Lung microvascular endothelial cell (primary cell): ENCODE measurements at regions not wholly inside any gene's neighbourhood (a gene's known extent, or its start where the extent isn't known, plus 50 kb on each side); places are given as distances from the start of the nearest gene placed in this dataset.

Experiments
- DNase-seq, 2 donors: peaks; one replicate each; pipeline versions ENCODE4 v3.0.0 to v3.0.0-alpha.2; 2010; ENCODE audit warnings: low read depth in 2 of 2

- no peak for DNase-seq
Observed at GRCh38 chr13:40330950-40331349, 335.5 kb downstream of the FOXO1 start.

DNA sequence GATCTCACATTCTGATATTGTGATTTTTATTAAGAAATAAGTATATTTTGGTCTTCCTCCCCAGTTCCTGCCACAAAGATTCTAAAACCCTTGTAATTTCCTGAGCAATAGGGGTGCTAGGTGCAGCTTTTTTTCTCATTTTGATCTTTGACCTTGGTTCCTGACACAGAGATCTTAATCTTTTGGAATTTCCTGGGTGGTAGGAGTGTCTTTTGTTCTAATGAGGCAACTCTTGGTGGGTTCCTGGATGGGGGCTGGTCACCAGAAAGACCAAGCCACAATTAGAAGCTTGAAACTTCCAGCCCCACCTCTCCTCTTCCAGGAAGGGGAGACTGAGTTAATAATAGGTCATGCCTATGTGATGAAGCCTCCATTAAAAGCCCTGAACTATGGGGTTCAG lies 334.6 kb downstream of the FOXO1 start:
- no peak for DNase-seq

- no peak for DNase-seq
Observed at GRCh38 chr13:40333226-40333625, 333.2 kb downstream of the FOXO1 start.

GRCh38 chr13:40334031-40334430 lies 332.4 kb downstream of the FOXO1 start:
- no peak for DNase-seq

- DNase-seq, result no peak
Observed at GRCh38 chr13:40334616-40335015, 331.8 kb downstream of the FOXO1 start.

- peak in 1 of 2 donors; percentile 75 for DNase-seq
Observed at GRCh38 chr13:40336228-40337221, 329.9 kb downstream of the FOXO1 start.

DNA sequence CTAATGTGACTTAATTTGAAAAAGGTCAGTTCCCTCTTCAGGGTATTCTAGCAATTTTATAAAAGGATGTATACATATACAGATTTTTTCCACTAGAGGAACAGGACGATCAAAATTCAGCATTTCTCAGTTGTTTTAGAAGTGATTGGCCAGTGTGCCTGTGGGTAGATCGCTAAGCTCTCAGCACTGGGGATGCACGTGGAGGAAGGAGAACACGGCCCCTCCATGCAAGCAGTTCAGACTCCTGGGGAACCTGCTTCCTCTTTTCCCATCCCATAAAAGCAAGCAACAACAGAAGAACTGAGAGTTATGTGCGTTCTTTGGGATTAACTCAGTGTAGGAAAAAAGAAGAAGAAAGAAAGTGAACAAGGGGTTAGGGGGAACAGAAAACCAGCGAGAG lies 328.8 kb downstream of the FOXO1 start:
- DNase-seq, result no peak

- no peak for DNase-seq
Observed at GRCh38 chr13:40338217-40338616, 328.2 kb downstream of the FOXO1 start.

GRCh38 chr13:40340368-40341095 lies 325.9 kb downstream of the FOXO1 start:
- DNase-seq, result no peak

GRCh38 chr13:40341096-40341471 lies 325.4 kb downstream of the FOXO1 start:
- no peak for DNase-seq

GRCh38 chr13:40341501-40341900 lies 324.9 kb downstream of the FOXO1 start:
- no peak for DNase-seq

DNA sequence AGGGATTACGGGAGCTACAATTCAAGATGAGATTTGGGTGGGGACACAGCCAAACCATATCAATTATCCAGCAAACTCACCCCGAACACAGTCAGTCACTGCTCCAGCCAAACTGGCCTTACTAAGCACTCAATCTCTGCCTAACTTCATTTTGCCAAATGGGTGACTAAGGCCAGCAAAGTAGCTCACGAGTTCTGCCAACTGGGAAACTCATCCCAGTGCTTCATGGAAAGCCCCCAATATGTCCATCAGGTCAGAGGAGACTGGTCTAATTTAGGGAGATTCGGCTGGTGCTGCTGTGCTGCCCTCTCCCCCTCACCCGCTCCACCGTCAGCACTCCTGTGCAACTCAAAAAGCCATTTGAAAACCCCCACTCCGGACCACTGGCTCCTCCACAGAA lies 324.0 kb downstream of the FOXO1 start:
- no peak for DNase-seq

GRCh38 chr13:40342901-40343300 lies 323.5 kb downstream of the FOXO1 start:
- no peak for DNase-seq

GRCh38 chr13:40343550-40344269 lies 322.7 kb downstream of the FOXO1 start:
- DNase-seq, result no peak

GRCh38 chr13:40344270-40345148 lies 321.9 kb downstream of the FOXO1 start:
- DNase-seq, result no peak

DNA sequence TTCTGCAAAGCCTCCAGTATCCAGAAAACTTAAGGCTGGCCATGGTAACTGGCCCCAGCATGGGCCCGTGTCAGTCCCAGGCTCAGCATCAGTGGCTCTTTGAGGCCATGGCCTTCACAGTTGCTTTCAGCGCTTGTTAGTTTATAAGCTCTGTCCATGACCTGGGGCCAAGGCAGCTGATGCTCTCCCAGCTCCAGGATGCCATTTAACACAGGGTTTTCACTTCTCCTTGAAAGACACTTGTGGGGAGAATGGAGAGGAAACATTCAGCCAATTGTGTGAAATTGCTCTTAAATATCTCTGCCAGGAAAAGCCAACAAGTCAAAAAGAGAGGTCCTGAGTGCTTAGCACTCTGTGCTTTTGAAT lies 321.3 kb downstream of the FOXO1 start:
- DNase-seq, result no peak

DNA sequence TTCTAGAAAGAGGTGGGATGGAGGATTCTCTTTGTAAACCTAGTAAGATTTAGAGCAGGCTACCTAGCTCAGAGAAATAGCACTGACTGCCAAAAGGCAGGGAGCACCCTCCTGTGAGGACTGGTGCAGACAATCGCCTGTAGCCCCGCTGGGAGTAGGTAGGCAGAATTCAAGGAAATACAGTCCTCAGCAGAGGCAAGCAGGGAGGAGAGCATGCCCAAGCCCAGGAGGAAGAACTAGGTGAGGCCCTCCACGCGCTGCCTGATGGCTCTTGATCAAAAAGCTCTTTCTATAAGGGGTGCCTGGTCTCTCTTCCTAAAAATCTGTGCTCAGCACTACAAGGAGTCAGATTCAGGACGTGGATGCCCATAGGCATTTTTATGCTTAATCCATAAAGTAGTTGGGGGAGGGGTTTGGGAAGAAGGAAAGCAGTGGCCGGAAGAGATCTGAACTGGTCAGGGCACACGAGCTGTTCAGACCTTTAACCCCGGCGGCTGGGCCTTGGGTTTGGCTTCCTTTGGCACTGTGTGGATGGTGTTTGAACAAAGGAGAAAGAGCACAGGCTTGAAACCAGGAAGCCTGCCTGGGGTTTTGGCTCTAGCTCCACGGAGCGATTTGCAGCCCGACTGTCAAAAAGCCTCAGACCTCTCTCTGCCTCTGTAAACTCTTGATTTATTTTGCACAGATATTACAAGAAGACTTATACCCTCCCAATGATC lies 320.6 kb downstream of the FOXO1 start:
- DNase-seq, result peak; percentile 58 to 84

GRCh38 chr13:40346592-40346991 lies 319.8 kb downstream of the FOXO1 start:
- no peak for DNase-seq

GRCh38 chr13:40348096-40348679 lies 318.3 kb downstream of the FOXO1 start:
- DNase-seq, result peak in 1 of 2 donors; percentile 43
